HG02870 (cell line): ENCODE measurements at regions not wholly inside any gene's neighbourhood (a gene's known extent, or its start where the extent isn't known, plus 50 kb on each side); places are given as distances from the start of the nearest gene placed in this dataset.

ENCODE experiments used
- ATAC-seq: cut with Tn5 transposase; IDR thresholded peaks from one replicate; pipeline ENCODE4 v1.9.1; 2021; ENCODE audit warnings: mild to moderate bottlenecking, moderate library complexity; ENCODE audit not compliant: unreplicated experiment

DNA sequence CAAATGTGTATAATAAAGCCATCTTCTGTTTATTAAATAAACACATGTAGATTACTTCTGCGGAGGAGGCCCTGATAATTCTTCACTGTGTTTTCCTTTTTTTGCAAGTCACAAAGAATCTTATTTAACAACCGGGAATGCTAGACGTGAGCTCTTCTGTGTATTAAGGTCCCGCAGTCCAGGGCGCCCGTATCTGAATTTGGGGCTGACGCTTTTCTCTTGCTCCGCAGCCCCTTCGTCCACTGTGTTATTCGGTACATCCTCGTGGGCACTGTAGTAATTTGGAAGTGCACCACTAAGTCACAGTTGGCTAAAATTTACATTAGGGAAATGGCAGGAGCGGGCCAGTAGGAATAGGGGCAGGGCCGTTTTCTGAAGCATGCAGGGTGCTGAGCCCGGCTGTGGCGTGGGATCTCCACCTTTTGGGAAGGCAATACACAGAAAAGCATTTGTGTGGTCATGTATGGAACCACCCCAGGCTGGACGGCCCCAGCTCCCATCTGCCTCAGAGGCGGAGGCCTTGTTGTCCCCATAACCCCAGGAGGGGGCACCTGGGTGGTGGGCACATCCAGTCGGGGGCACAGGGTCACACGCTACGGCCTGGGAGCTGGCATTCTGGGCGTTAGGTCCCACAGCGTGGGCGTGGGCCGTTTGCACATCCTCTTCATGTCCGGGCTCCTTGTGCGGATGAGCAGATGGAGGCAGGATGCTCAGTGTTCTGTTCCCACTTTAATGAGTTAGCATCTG, 258.7 kb upstream of the IRX4 start:
- ATAC-seq: no peak

DNA sequence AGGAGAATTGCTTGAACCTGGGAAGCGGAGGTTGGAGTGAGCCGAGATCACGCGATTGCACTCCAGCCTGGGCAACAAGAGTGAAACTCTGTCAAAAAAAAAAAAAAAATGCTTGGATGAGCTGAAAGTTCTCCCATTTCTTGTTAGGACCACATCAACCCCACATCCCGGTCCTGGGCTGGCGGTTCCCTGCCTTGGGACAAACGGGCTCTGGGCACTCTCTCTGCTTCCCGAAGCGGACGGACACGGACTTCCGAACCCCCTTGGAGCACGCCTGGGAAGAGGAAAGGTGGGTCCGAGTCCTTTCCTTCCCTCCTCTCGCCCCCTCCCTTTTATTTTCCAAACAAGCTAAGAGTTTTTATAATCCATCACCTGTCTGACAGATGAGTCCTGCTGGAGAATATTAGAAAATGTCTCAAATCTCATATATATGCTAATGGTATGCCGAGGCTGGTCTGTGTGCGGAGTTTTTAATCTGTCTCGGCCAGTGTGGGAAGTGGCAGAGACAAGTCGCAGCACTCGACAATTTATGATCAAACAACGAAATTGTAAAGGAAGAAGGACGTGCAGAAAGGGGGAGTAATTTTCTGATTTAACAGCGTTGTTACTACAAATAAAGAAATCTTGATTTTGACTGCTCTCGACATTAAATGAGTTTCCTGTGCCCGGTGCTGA, 257.9 kb upstream of the IRX4 start:
- no peak for ATAC-seq

DNA sequence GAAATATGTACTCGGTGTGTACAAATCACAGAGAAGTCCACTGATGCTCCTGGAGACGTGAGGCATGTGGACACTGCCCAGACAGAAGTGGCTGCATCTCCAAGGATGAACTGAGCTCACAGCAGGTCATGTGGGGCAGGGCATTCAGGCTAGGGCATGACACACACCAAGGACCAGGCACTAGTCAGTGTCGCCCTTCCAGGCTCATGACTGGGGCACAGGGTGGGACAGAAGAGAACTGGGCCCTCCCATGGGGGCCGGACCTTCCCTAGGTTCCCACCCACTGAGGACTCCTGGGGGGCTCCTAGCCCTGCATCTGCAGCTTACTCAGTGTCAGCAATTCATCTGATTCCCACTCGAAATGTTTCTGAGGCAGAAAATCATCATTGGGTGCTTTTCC, 256.8 kb upstream of the IRX4 start:
- ATAC-seq: no peak

DNA sequence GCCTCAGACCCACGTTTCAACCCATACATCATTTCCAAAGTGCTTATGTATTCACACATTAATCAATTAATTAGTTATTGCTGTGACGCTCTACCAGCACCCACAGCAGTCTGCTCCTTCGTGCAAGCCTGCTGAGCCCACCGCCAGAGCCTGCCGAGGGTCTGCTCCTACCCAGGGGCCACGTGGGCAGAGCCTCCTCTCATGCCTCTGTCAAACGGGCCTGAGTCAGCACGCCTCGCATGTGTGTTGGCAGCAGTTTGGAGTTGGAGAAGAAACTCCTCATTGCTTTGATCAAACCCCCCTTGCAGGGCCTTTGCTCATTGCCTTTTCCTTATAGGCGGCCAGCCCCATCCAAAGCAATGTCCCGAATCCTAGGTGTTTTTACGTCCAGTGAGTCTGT, 256.2 kb upstream of the IRX4 start:
- ATAC-seq: no peak

DNA sequence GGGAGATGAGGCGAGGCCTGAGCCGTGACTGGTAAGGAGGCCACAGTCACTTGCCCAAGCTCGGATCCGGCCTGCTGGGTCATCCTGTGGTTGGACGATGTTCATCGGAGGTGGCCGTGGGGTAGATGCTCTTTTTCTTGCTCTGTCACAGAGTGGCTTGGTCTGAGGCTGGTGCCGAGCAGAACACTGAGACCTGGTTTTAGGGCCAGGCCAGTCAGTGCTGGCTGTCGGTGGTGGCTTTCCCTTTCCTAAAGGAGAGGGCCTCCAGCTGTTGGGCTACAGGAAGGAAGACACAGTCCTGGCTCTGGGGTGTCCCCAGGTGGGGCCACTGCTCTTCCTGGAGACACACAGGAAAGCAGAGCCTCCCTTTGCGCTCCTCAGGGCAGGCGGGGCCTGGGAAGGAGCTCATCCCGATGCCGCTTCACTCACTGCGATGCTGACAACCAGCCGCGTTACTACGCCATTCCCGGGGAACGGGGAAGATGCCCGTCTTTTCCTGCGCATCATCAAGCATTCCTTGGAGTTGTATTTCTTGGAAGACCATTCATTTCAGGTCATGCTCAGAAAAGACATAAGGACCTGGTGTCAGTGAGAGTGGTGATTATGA, 254.8 kb upstream of the IRX4 start:
- ATAC-seq: no peak

DNA sequence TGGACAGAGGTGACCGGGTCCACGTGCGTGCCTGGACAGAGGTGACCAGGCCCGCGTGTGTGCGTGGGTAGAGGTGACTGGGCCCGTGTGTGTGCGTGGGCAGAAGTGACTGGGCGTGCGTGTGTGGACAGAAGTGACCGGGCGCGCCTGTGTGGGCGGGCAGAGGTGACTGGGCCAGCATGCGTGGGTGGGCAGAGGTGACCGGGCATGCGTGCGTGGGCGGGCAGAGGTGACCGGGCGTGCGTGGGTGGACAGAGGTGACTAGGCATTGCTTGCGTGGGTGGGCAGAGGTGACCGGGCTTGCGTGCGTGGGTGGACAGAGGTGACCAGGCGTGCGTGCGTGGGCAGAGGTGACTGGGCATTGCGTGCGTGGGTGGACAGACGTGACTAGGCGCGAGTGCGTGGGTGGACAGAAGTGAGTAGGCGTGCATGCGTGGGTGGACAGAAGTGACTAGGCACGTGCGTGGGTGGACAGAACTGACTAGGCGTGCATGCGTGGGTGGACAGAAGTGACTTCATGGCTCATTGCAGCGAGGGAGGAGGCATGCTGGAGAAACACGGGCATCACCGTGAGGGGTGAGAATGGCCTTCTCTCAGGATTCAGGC, 254.1 kb upstream of the IRX4 start:
- ATAC-seq: no peak

DNA sequence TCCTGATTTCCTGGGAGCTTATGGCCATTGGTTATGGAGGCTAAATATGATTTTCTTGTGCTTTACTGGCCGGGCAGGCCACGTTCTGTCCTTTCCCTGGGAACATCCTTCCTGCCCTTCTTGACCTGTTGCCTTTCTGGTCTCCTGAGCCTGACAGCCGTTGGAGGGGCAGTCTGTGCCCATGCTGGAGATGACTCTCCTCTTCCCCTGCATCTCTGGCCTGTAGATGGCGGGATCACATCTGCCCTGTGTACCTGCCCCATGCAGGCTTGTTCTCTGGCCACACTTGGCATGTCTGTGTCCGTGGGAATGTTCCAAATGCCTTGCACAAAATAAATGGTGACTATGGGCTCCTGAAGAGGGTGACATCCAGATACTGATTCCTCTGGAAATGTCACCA, 253.1 kb upstream of the IRX4 start:
- no peak for ATAC-seq

DNA sequence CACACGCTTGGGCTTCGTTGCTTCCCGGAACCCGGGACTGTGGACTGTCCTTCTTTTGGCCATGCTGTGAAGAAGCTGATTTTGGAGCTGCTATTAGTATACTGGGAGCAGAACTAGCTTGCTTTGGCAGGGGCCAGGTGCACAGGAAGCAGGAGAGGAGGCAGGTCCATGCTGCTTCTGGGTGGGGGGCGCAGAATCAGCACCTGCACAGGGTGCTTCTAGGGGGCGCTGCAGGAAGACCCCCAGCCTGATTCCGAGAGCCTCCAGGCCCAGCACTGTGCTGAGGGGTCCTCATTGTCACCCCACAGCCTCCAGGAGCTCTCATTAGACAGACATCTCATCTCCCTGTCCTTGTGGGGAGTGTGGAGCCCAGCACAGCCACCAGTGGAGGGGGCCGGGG, 252.6 kb upstream of the IRX4 start:
- ATAC-seq: no peak

DNA sequence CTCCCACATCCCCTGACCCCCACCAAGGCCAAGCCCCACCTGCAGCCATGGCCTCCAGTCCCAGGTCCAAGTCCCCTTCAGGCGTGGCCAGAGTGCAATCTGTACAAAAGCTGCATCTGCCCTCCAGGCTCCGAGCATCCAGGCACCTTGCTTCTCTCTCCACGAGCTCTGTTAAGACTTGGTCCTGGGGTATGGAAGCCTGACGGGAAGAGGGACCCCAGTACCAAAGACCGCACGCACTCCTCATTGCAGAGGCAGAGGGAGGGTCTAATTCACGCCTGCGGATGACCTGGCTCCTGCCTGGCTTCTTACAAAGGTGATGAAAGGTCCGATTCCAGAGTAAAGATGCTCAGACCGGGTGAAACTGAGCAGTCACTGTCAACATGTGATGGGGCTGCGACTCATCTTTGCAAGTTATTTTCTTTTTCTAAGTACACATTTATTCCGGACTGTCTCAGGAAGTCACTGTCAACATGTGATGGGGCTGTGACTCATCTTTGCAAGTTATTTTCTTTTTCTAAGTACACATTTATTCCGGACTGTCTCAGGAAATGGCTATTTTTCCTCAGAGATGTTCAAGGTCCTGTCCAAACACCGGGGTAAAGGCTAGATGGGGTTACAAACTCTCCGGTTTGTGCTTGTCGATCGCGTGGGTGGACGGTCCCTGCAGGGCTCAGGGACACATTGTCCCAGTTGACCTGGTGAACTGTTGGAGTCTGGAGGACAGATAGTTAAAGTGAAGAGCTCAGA, 252.0 kb upstream of the IRX4 start:
- ATAC-seq: no peak

DNA sequence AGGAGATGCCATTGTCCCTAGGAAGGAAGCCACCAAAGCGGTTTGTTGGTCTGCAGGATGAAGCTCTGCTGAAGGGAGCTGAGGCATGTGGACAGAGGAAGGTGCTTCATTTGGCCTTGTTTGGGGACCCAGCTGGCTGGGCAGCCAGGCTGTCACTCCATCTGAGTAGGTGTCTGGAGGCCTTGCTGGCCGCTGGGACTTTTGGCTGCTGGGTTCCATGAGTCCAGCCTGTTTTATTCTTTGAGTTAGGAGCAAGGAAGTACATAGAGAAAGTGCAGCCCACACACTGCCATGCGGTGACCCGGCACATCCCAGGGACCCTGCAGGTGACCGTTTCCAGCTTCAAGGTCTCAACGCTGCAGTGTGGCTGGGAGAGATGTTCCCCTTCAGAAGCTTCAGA, 251.2 kb upstream of the IRX4 start:
- ATAC-seq: no peak

DNA sequence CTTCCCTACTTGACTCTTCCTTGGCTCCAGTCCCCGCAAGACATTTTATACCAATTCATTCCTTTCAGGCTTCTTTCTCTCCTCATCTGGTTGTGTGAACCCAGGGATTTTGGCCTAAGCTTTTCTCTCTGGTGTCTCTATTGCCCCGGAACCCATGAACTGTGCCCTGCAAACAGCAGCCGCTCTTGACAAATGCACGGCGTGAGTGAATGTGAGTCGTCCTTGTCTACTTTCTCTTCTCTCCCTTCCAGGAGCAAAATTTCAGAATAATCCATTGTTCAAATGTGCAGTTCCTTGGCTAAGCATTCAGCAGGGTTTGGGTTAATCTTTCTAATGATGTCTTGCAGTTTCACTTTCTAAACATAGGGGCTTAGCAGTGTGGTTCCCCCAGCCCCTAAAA, 250.4 kb upstream of the IRX4 start:
- no peak for ATAC-seq

DNA sequence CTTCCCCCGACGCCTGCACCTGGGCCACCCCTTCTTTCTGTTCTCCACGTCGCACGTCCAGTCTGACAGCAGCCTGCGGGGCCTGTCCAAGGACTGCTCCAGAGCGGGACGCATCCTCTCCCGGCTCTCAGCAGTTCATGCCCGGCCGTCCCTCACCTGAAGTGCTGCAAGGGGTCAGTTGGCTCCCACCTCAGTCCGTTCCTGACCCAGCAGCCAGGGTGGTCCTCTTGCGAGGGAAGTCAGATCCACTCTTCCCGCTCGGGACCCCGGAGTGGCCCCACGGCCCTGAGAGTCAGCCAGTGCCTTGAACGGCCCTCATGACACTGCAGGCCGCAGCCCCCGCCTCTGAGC, 249.7 kb upstream of the IRX4 start:
- no peak for ATAC-seq

DNA sequence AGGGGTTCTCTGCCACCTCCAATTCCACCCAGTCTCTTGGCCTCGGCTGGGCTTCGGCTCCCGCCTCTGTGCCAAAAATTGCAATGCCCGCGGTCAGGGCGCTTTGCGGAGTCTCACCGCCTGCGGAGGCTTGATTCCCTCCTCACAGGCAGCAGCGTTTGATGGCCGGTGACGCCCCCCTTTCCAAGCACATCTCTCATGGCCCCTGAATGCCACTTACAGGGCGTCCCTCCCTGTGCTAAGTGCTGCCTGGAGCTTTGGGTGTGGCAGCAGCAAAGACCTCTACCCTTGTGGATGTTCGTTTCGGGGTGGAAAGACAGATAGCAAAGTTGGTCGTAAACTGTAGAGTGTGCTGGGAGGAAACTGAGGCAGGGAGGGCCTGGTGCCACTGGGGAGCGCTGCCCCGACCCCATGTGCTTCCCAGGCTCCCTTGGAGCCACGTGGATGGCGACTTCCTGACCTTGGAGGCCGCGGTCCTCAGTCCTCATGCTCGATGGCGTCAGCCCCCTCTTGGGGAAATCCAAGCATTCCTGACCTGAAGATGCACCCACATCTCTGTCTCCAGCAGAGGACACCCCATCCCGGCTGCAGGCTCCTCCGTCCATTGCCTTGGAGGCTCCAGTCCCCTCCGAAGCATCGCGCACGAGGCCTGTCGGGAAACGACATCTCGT, 249.2 kb upstream of the IRX4 start:
- ATAC-seq: no peak

DNA sequence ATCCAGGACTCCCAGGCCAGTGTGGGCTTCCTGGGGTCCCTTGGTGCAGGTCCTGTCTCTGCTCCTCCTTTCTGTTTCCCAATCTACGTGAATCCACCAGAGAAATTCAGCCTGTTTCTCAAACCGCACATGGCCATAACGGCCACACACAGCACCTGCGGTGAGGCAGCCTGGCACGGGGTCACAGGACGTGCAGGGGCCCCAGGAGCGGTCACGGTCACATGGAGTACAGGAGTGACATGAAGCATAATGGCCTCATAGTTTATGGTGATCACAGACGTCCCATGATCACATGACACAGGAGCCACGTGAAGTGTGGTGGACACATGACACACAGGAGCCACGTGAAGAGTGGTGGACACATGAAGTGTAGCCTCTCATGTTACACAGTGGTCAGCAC, 248.5 kb upstream of the IRX4 start:
- ATAC-seq: no peak

DNA sequence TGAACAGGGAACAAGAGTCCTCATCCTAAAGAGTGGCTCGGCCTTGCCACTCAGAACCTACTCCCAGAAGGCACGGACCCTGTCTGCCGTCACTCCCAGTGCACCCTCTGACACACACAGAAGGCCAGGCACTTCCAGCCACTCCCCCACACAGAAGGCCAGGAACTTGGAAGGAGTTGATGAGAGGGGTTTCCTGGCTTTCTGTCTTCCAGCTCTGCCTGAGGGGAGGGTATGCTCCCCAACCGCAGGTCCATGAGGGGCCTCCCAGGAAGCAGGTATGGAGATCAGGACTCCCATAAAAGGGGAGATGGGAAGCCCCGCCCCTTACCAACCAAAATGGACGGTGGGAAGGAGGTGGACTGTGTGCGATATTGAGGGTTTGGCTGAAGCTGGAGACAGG, 247.6 kb upstream of the IRX4 start:
- ATAC-seq: no peak

DNA sequence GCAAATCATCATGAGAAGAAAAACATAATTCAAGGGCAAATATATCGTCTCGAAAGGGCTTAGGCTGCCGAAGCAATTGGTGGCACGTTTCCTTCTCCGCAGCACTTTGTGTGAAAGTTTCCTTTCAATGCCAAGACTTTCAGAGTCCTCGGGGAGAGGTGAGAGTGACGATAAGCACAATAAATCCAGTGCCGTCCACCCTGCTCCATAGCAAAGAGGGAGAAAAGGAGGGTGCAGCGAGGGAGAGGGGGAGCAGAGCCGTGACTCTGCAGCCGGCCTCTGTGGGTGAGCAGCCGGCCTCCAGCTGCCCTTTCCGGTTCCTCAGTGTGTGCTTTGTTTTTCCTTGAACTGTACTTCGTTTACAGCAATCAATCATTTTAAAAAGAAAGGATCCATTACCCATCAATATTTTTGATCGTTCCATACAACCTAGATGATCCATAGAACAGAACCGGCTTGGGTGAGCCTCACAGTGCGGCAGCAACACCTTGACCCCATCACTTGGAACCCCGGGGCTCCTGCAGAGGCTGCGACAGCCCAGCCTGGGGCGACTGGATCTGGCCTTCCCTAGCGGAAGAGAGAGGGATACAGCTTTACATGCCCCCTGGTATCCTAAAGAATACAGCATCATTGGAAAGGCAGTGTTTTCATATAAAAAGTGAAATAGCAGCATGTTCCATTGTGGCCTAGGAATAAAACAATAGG, 247.0 kb upstream of the IRX4 start:
- no peak for ATAC-seq

DNA sequence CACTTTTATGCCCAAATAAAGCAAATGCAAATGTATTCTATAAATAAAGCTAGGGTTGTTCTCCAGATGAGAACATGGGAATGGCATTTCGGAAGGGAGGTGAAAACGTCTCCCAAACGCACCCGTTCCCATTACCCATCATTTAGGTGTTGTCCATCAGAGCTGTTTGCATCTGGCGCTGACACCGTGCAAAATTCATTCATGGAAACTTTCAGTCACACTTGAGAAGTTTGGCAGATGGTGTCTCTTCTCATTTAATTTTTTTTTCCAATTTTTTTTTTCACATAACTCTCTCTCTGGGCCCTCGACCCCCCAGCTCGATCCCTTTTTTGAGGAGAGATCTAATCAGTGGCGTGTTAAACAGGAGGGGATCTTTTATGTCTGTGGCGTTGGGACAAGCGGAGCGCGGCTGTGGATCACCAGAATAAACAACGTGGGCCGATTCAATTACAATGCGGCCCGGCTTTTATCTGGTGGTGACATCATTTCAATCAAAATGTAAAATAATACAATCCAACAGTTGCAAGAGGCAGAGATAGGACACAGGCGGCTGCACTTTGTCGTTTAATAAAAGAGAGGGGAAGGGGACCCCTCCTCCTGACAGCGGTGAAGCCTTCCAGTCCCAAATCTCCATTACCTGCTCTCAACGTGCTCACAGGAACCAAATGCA, 246.1 kb upstream of the IRX4 start:
- ATAC-seq: no peak

DNA sequence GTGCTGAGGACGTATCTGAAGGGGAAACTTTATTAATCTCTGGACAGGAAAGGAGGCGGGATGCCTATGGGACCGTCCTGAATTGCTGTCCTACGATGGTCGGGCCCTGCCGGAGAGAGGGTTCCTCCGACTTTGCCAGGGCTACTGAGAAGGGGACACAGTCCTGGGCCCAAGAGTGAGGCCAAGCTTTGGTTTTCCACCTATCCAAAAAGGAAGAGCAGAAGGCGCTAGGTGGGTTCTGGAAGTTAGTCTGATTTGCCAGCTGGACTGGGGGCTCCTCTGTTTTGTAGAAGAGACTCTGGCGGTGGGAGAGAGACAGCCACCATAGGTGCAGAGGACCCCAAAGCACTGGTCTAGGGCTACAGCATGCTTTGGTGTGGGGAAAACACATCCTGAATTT, 243.8 kb upstream of the IRX4 start:
- no peak for ATAC-seq

DNA sequence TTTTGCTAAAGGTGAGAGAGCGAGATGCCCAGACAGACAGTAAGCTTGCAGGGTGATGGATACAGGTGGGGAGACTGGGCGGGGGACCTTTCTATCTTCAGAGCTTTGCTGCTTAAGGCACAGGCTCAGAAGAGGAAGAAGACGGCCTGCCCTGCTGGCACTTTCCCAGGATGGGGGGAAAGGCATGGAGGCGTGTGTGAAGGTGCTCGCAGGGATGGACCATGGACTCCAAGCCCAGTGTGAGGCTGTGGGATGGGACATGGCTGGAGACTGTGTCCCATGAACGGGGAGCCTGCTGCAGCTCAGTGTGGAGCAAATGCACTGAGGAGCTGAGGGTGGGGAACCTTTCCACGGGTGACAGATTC, 243.2 kb upstream of the IRX4 start:
- ATAC-seq: no peak
